SW 1271 (cell line): ENCODE measurements at regions not wholly inside any gene's neighbourhood (a gene's known extent, or its start where the extent isn't known, plus 50 kb on each side); places are given as distances from the start of the nearest gene placed in this dataset.
"Not testable (repeated sequence)": the region's sequence is repeated elsewhere in the genome, so short reads cannot be mapped to it uniquely, and the experiment has no call there.

Experiments used
- DNase-seq, 2 experiments: peaks; one replicate each; lab custom pipeline; 2025; lab: John Stamatoyannopoulos, UW

DNA sequence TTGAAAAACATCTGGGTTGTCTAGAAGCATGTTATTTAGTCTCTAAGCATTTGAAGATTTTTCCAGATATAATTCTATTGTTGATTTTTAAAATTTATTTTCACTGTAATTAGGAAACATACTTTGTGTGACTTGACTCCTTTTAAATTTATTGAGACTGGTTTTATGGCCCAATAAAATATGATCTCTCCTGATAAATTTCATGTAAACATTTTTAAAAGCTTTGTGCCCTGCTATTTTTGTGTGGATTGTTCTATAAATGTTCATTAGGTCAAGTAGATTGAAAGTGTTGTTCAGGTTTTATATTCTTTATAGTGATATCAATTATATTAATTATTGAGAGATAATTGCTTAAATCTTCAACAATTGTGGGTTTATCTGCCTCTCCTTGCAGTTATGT, 105.4 kb downstream of the RFX6 start:
- DNase-seq = no peak

- DNase-seq = no peak
Measured at GRCh38 chr6:116983375-116983774, 106.3 kb downstream of the RFX6 start.

DNA sequence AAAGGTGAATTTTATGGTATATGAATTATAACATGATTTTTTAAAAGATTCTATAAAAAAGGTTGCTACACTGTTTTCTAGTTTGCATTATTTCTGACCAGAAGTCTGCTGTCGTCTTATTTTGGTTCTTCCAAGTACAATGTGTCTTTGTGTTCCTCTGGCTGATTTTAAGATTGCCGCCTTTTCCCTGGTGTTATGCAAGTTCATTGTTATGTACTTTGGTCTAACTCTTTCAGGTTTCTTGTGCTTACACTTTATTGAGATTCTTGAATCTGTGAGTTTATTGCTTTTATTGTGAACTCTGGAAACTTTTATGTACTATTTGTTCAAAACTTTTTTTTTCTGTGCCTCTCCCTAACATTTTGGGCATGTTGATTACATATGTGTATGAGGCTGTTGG, 109.8 kb downstream of the RFX6 start:
- no peak for DNase-seq

DNA sequence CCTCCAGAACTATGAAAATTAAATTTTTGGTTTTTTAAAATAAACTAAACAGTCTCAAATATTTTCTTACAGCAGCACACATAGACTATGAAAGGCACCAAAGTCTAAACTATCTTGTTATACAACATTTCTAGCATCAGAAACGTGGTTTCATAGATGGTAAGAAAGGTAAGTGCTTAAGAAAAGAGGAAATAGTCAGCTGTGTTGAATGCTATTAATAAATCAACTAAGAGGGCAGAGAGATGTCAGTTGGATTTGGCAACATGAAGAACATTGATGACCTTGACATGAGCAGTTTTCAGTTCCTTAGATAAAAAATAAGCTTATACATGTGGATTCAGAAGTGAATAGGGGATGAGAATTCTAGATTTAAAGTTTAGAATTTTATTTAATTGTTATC, 113.6 kb downstream of the RFX6 start:
- DNase-seq = no peak

DNA sequence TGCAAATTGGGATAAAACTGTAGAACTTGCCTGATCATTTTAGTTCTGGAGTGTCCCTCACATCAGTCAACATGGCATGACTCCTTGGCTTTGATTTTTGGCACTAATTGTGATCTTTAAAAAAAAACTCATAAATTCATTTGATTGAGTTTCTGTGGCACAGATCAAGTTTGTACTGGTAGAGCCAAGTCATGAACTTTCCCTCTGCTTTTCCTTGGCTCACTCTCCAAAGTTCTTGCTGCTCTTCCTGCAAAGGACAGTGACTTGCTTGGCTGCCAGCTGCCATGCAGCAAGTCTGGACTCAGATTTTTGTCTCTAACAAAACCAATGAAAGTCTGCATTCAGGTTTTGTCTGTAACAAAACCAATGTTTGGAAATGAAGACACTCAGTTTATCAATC, 115.5 kb downstream of the RFX6 start:
- DNase-seq = no peak

GRCh38 chr6:116994447-116994846, 117.4 kb downstream of the RFX6 start:
- no peak for DNase-seq

- no peak for DNase-seq
Measured at GRCh38 chr6:116996842-116997241, 119.8 kb downstream of the RFX6 start.

DNA sequence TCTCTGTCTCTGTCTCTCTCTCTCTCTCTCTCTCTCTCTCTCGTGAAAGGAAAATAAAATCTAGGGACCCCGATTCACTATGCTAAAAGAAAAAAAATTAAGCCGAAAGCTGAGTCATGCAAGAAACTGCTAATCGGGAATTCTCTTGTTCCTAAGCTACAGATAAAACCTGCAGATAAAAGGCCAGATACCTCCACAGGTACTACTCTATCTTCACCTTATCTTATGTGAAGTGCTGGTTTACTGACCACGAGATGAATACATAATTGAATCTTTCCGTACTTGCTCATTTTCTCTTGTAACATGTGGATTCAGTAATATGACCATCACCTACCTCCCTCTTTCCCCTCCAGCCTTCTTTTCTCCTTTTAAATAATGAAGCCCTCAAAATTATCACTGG, 120.5 kb downstream of the RFX6 start:
- DNase-seq = no peak

DNA sequence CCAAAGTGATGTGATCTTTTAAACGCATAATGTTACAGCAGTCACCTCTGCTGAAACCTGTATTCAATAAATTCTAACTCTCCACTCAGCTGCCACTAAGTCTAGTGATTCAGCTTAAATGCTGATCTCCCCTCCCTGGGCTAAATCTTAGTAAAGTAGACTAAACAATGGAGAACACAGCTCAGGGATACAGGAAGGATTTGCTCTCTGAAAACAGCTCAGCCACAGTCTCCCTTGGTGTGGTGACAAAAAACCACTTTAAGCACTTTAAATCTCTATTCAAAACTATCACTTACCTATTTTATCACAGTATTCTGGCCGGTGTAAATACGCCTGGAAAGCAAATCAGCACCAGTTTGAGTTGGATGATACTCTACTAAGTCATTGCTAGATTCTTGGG, 130.6 kb downstream of the RFX6 start:
- no peak for DNase-seq

- DNase-seq = no peak
Measured at GRCh38 chr6:117008618-117009017, 131.6 kb downstream of the RFX6 start.

GRCh38 chr6:117014641-117015473, 137.8 kb downstream of the RFX6 start:
- DNase-seq = not testable (repeated sequence)

DNA sequence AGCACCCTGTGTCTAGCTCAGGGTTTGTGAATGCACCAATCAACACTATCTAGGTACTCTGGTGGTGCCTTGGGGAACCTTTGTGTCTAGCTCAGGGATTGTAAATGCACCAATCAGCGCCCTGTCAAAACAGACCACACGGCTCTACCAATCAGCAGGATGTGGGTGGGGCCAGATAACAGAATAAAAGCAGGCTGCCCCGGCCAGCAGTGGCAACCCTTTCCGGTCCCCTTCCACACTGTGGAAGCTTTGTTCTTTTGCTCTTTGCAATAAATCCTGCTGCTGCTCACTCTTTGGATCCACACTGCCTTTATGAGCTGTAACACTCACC, 138.4 kb downstream of the RFX6 start:
- not testable (repeated sequence) for DNase-seq

DNA sequence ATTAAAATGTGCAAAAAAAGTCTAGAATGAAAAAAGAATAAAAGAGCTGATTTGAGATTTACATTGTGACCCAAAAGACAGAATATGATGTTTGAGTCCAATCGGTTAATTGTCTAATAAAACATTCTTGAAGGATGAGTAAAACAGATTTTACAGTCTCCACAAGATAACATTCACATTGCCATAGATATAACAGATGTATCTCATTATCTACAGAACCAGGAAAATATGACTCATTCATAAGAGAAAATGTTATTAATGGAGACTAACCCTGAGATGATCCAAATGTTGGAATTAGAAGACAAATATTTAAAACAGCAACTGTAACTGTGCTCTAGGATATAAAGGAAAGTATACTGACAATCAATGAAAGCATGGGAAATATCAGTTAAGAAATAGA, 141.7 kb downstream of the RFX6 start:
- no peak for DNase-seq

- DNase-seq = no peak
Measured at GRCh38 chr6:117022774-117023173, 145.7 kb downstream of the RFX6 start.

DNA sequence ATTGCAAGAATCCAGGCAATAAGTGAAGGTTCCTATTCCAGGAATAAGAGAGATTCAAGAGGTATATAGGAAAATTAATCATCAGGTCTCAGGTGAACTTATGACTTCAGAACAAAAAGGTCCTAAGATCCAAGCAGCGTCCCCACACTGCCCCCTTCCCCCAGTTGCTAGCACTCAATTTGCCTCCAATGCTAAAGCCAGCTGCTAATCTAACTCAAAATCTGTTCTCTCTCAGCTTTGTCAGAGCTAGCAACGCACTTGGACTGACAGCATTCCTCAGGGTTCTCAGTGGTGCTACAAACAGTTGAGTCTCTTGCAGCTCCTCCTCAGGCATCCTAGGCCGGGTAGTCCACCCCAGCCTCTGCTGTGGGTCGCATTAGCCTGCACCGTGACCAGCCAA, 148.3 kb downstream of the RFX6 start:
- no peak for DNase-seq

DNA sequence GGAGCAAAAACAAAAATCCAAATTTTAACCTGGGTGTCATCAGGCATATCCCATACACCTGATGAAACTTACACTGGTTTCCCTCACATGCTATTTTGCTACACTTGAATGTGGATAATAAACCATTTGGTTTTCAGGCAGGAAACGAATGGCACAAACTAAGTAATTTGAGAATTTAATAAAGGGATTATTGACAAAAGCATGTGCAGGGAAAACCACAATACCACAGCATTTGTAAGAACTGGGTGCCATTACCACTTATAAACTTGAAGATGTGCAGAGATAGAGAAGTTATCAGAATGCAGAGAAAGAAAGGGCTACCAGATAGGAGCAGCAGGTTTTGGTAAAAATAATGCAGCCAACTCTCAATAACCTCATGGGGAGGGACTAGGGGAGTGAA, 151.2 kb downstream of the RFX6 start:
- DNase-seq = no peak

- no peak for DNase-seq
Measured at GRCh38 chr6:117034547-117034946, 157.5 kb downstream of the RFX6 start.

DNA sequence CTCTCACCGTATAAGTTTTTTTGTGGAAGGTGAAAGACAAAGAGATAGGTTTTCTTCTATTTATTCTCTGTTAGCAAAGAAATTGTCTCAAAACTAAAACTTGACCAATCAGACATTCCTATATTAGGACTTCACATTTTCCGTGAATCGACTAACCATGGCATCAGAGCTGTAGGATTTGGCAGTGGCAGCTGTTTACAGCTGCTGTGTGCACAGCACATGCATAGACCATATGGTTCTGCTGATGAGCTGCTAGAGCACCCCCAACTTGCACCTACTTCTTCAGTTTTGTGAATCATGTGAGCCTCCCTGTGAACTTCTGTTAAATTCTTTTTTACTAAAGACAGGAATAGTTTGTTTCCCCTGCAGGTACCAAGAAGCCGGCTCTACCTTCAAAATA, 157.9 kb downstream of the RFX6 start:
- no peak for DNase-seq

- DNase-seq = no peak
Measured at GRCh38 chr6:117050301-117050700, 173.3 kb downstream of the RFX6 start.

DNA sequence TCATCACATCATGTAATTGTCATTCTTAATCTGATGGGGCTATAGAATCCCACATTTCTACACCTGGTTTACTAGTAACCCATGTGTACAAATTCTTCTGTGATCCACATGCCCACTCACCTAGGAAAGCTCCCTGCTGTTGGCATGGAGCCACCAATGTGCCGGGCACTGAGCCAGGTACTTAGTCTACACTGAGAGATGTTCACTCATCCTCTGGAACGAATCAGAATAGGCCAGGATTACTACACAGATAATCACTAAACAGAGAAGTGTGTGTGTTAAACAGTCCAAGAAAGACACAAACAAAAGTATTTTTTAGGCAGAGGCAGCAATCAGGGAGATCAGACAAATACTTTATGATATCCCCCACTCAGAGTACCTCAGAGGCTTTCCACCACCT, 193.2 kb upstream of the VGLL2 start:
- no peak for DNase-seq

GRCh38 chr6:117072781-117073180, 192.6 kb upstream of the VGLL2 start:
- DNase-seq = no peak

GRCh38 chr6:117074672-117075071, 190.7 kb upstream of the VGLL2 start:
- DNase-seq = no peak

GRCh38 chr6:117075218-117075617, 190.1 kb upstream of the VGLL2 start:
- DNase-seq = no peak

DNA sequence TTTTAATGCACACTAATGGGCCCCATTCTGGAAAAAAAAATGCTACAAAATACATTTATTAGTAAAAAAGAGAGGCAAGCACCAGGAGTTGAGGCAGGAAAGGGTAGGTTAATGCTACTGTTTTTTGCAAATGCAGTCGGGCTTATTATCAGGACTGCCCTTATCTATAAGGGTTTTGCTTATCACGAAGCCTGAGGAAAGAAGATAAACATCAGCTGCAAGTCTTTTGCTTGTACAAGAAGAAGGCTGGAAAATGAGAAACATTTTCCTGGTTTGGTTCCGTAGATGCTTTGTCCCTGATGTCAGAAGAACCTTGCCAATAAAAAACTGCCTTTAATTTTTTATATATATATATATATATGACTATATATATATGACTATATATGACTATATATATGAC, 189.3 kb upstream of the VGLL2 start:
- no peak for DNase-seq
